HG03558 (cell line): ENCODE measurements at regions not wholly inside any gene's neighbourhood (a gene's known extent, or its start where the extent isn't known, plus 50 kb on each side); places are given as distances from the start of the nearest gene placed in this dataset.
"Not testable (repeated sequence)": the region's sequence is repeated elsewhere in the genome, so short reads cannot be mapped to it uniquely, and the experiment has no call there.

ENCODE experiments used
- ATAC-seq: cut with Tn5 transposase; IDR thresholded peaks from one replicate; pipeline ENCODE4 v1.9.1; 2021; ENCODE audit warnings: moderate number of reproducible peaks; ENCODE audit not compliant: unreplicated experiment; ENCODE audit errors: extremely low read depth

DNA sequence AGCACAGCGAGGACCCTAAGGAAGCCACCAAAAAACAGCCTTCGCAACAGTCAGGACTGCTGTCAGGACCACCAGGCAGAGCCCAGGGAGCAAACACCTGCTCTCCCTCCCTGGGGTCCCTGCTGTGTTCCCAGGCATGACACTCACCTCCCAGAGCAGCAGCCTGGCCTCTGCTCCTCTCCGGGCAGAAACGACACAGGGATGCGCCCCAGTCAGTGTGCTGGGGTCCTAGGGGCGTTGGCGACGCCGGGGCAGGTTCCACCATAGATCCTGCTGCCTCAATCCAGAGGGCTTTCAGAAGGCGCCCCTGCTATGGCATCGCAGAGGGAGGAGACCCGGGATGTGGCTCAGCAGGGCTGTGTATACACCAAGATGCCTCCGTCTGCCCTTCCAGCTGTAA, 169.7 kb upstream of the FOXD4L5 start:
- not testable (repeated sequence) for ATAC-seq

DNA sequence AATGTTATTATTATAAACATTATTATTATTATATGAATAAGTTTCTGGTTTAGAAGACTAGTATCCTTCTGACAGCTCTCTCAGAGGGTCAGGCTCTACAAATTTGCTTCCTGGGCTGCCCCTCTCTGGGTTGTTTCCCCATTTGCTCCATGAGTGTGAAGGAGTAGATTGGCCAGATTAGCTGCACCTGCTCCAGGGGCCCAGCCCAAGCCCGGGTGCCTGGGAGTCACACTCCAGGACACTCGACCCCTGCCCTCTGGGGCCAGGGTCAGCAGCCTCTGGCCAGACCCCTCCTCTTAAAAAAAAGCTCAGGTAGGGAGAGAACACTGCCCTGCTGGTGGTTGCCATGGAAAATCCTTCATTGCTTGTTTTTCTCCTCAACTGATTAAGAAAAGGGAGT, 169.0 kb upstream of the FOXD4L5 start:
- not testable (repeated sequence) for ATAC-seq

DNA sequence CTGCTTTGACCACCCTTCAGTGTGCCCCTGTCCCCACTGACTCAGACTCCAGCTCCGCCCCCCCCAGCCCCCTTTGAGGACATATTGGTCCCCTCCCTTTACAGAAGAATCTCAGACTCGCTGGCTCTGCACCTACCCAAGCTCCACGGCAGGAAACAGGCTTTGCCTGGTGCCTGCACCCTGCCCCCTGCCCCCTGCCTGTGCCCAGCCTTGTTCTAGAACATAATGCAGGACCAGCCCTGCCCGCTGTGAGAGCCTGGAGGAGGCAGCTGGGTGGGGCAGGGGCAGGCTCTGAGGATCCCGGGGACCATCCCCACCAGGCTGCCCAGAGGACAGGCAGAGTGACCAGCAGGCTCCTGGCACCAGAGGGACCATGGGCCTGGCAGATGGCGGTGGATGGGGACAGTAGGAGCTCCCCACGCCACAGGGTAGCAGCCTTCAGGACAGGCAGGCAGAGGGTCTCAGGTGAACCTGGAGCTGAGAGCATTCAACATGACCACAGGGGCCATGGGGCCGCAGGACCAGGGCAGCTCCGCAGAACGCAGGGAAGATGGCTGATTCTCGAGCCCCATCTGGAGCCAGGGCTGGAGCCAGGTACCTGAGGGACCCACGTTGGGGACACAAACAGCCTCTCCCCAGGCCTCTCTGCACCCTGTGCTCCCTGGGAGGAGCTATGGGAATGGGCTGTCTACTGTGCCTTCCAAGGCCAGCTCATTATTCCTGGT, 165.0 kb upstream of the FOXD4L5 start:
- not testable (repeated sequence) for ATAC-seq

DNA sequence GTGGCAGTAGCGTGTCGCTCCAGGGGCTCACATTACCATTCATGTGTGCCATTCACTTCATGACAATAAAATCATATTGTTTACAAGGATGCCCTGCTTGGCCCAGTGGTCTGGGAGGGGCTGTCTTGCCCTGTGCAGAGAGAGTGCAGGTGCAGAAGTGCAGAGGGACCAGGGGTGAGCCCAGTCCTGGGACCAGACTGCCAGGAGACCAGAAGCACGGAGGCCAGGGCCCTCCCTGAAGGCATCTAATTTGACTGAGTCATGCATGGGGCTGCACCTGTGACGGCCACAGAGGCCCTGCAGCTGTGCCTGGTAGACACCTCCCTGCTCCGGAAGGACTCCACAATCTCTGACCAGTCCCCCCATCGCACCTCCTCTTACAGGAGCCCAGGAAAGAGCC, 164.4 kb upstream of the FOXD4L5 start:
- no peak for ATAC-seq

- ATAC-seq = not testable (repeated sequence)
Observed at GRCh38 chr9:65447146-65447545, 162.1 kb upstream of the FOXD4L5 start.

GRCh38 chr9:65445991-65446390, 161.0 kb upstream of the FOXD4L5 start:
- not testable (repeated sequence) for ATAC-seq

- ATAC-seq = no peak
Observed at GRCh38 chr9:65444943-65445342, 159.9 kb upstream of the FOXD4L5 start.

GRCh38 chr9:65442116-65442515, 157.1 kb upstream of the FOXD4L5 start:
- not testable (repeated sequence) for ATAC-seq

- not testable (repeated sequence) for ATAC-seq
Observed at GRCh38 chr9:65441324-65441920, 156.4 kb upstream of the FOXD4L5 start.

GRCh38 chr9:65437724-65438123, 152.7 kb upstream of the FOXD4L5 start:
- ATAC-seq = no peak

GRCh38 chr9:65435464-65435863, 150.5 kb upstream of the FOXD4L5 start:
- no peak for ATAC-seq

DNA sequence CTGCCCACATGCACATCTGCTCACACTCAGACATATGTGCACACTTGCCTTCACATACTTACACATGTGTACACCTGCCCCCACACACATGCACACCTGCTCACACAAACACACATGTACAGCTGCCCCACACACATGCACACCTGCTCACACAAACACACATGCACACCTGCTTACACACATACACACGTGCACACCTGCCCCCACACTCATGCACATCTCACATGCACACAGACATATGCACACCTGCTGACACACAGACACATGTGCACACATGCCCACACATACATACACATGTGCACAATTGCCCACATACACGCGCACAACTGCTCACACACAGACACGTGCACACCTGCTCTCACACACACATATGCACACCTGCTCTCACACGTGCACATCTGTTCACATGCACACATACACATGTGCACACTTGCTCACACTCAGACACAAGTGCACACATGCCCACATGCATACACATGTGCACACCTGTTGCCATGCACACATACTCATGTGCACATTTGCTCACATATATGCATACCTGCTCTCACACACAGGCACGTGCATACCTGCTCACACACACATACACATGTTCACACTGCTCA, 147.8 kb upstream of the FOXD4L5 start:
- no peak for ATAC-seq

DNA sequence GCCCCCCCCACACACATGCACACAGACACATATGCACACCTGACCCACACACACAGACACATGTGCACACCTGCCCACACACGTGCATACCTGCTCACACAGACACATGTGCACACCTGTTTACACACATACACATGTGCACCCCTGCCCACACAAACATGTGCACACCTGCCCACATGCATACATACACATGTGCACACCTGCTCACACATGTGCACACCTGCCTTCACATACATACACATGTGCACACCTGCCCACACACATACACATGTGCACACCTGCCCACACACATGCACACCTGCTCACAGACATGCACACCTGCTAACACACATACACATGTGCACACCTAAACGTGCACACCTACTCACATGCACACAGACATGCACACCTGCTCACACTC, 147.0 kb upstream of the FOXD4L5 start:
- no peak for ATAC-seq

- ATAC-seq = no peak
Observed at GRCh38 chr9:65430221-65430620, 145.2 kb upstream of the FOXD4L5 start.

DNA sequence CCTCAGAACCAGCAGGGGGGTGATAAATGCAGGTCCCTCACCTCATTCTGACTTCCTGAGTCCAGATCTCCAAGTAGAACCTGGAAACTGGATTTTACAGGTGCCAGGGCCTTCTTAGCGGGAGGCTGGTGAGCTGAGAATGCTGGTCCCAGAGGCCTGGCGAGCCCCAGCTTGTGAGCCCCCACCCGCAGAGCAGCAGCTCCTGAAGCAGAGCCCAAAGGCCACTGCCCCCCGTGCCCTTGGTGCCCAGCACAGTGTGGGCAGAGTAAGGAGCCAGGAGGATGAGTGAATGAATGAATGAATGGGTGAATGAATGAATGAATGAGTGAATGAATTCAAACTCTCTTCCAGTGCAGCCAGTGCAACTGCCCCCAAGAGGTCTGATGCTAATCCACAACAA, 142.4 kb upstream of the FOXD4L5 start:
- not testable (repeated sequence) for ATAC-seq

DNA sequence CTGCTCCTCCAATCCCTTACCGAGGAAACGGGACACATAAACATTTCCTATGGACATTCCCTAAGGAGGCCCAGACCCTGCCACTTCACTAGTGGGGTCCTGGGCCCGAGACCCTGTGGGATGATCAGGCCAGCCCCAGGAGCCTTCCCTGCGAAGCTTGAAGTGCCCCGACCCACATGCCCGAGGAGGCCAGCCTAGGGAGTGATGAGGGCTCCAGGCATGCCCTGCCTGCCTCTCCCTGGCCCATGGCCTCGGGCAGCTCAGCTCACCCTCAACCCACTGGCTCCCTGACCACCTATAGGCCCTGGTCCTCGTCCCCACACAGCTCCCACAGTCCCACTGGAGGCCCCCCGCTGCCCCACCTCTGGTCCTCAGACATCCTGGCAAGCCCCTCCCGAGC, 141.8 kb upstream of the FOXD4L5 start:
- ATAC-seq = not testable (repeated sequence)

DNA sequence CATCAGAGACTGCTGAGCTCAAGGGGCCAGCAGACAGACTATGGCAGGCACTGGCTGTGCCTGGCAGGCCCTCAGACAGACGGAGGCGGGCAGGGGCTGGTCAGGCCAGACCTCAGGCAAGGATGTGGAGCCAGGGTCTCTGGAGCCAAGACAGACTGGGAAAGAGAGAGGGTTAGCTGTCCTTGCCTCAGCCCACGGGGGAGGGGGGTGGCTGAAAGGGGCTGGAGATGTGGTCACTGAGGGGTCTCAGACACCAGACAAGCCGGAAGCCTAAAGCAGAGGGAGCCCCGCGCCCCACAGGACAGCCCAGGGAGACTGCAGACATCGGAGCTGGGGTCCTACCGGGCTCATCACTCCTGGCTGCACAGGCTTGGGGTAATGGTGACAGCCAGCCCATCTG, 141.2 kb upstream of the FOXD4L5 start:
- ATAC-seq = no peak

DNA sequence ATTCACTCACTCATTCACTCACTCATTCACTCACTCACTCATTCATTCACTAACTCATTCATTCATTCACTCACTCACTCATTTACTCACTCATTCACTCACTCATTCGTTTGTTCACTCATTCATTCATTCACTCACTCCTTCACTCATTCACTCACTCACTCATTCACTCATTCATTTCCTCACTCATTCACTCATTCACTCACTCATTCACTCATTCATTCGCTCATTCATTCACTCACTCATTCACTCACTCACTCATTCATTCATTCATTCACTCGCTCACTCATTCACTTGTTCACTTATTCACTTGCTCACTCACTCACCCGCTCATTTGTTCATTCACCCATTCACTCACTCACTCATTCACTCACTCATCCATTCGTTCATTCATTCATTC, 140.2 kb upstream of the FOXD4L5 start:
- ATAC-seq = not testable (repeated sequence)

DNA sequence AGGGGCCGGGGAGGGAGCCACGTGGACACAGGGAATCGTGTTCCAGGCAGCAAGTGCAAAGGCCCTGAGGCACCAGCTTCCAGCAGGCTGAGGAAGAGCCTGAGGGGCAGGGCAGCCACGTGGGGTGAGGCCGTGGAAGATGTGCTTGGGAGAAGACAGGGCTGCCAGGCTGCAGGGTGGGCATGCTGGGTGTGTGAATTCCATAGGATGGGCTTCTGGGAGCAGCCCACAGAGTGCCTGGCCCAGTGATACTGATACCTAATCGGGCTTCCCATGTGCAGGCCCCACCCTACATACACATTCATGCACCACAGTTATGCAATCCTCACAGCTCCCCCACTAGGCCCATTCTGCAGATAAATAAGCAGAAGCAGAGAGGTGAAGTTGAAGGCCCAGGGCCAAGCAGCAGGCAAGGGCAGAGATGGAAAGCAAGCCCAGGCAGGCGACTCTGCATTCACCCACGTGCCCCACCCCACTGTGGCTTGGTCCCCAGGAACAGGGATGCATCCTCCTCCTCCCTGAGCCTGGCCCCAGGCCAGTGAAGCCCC, 139.5 kb upstream of the FOXD4L5 start:
- ATAC-seq = not testable (repeated sequence)

DNA sequence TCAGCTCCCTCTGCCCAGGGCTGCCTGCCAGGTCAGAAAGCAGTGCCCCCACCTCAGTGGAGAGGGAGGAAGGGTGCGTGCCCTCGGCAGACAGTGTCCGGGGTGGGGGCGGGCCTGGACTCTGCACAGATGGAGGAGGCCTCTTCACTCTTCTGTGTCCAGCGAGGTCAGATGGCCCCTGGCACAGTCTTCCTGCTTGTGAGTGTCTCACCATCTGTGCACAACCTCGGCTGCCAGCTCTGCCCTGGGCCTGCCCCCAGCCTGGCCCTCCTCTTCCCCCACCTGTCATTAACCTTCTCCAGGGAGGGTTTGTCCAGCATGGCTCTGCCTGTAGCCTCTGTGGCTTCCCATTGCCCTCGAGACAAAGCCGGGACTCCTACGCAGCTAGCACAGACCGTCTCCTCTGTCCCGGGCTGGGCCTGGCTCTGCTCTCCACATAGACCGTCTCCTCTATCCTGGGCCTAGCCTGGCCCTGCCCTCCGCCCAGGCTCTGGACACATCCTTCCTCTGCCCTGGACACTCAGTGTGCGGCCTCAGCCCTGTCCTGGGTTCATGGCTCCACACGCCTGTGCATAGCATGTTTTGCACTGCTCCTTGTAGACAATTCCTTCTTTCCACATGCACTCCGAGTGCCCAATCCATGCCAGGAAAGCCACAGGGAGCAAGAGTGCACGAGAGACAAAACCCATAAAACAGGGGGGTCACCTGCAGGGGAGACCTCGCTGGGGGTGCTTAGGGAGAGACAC, 138.9 kb upstream of the FOXD4L5 start:
- not testable (repeated sequence) for ATAC-seq
